SJSA1 (cell line): ENCODE measurements at regions not wholly inside any gene's neighbourhood (a gene's known extent, or its start where the extent isn't known, plus 50 kb on each side); places are given as distances from the start of the nearest gene placed in this dataset.
"Not testable (repeated sequence)": the region's sequence is repeated elsewhere in the genome, so short reads cannot be mapped to it uniquely, and the experiment has no call there.

Experiments used
- DNase-seq, 2 experiments: peaks; one replicate each; pipeline ENCODE4 v3.0.0-alpha.2; 2015 to 2020; ENCODE audit warnings: low spot score in 2 of 2, low read depth in 1 of 2
- H3K27ac ChIP-seq: fragments of 250-450 bp; sonication (Bioruptor Pico); 2 replicates; pipeline ENCODE4 v1.5.1; 2020; ENCODE audit warnings: mild to moderate bottlenecking, moderate library complexity
- H3K27me3 ChIP-seq: fragments of 250-450 bp; sonication (Bioruptor Pico); replicated peaks from 2 replicates; pipeline ENCODE4 v1.5.1; 2020; ENCODE audit warnings: mild to moderate bottlenecking, moderate library complexity
- H3K36me3 ChIP-seq: fragments of 250-450 bp; sonication (Bioruptor Pico); 2 replicates; pipeline ENCODE4 v1.5.1; 2020; ENCODE audit warnings: mild to moderate bottlenecking
- H3K4me1 ChIP-seq: fragments of 250-450 bp; sonication (Bioruptor Pico); replicated peaks from 2 replicates; pipeline ENCODE4 v1.6.1; 2021; ENCODE audit warnings: mild to moderate bottlenecking
- H3K4me3 ChIP-seq: fragments of 250-450 bp; sonication (Bioruptor Pico); 2 replicates; pipeline ENCODE4 v1.5.1; 2020; ENCODE audit warnings: mild to moderate bottlenecking
- H3K9me3 ChIP-seq: fragments of 250-450 bp; sonication (Bioruptor Pico); replicated peaks from 2 replicates; pipeline ENCODE4 v1.5.1; 2020; ENCODE audit warnings: mild to moderate bottlenecking

DNA sequence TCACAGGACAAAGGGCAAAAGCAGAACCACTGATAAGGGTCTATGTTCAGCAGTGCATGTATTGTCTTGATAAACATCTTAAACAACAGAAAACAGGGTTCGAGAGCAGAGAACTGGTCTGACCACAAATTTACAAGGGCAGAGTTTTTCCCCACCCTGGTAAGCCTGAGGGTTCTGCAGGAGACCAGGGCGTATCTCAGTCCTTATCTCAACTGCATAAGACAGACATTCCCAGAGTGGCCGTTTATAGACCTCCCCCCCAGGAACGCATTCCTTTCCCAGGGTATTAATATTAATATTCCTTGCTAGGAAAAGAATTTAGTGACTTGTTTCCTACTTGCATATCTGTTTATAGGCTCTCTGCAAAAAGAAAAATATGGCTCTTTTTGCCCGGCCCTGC, 274.1 kb downstream of the OSTF1 start:
- not testable (repeated sequence) for H3K9me3 ChIP-seq, H3K36me3 ChIP-seq, H3K27me3 ChIP-seq, H3K4me3 ChIP-seq, H3K27ac ChIP-seq, DNase-seq, H3K4me1 ChIP-seq

GRCh38 chr9:75365196-75365595, 276.9 kb downstream of the OSTF1 start:
- DNase-seq = no peak
- H3K9me3 ChIP-seq = no peaks in the 10 kb centered on the region
- no peak overlapping the region for H3K4me3 ChIP-seq
- H3K4me1 ChIP-seq = peaks cover 25% of the 10 kb centered on the region
- no peaks in the 10 kb centered on the region for H3K27me3 ChIP-seq
- H3K27ac ChIP-seq = no peak overlapping the region
- H3K36me3 ChIP-seq = no peaks in the 10 kb centered on the region

DNA sequence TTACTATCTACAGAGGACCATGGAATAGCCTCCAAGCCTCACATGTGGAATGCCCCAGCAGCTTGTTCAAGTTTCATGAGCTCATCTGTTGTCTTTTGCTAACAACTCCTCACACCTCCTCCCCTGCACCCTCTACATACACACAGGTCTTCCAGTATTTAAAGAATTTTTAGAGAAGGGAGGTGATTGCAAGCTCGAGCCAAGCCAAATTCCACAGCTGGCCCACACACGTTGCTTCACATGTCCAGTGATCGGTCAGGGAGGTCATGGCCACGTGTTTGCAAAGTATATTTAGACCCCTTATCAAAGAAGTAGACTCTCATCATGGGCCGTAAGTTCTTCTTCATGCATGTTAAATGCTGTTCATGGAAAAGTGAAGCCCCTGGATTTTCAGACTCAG, 281.7 kb downstream of the OSTF1 start:
- Histone ChIP-seq H3K27me3 (no peaks in the 10 kb centered on the region), H3K36me3 (no peaks in the 10 kb centered on the region), H3K4me3 (no peak overlapping the region), H3K4me1 (peaks cover 48% of the 10 kb centered on the region), H3K9me3 (no peaks in the 10 kb centered on the region), H3K27ac (peak overlapping the region; percentile 67)
- DNase-seq = peak; percentile 80 to 83

DNA sequence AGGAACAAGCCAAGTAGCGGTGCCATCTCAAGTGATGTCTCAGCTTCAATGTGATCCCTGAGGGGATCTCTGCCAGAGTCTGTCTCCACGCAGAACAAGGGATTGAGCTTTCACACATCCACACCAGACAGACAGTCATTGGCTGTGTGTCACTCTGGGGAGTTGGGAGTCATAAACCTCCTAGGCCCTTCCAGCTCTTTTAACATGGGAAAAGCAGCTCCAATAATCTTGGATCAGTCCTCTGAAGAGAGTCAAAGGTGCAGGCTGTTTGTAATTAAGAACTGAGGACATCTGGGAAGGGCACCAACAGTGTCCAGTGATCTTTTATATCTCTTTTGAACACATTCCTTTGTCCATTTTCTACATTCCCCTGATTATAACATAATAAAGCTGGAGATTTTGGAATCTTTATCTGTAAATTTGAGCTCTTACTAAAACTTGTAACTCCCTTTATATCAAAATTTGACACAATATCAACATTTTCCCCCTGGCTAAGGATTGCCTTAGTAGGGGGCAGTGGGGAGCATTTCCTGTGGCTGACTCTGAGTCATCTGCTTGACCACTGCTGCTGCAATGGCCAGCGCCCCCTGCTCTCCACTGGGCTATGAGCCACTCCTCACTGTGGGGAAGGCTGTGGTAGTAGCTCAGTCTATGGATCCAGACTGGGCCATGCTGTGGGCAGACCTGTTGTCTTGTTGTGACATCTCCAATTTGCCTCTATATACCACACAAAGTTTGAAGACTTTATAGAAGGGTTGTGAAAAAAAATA, 284.4 kb downstream of the OSTF1 start:
- Histone ChIP-seq H3K9me3 (no peaks in the 10 kb centered on the region), H3K27ac (peak overlapping the region; percentile 42), H3K4me3 (no peak overlapping the region), H3K36me3 (no peaks in the 10 kb centered on the region), H3K4me1 (peaks cover 54% of the 10 kb centered on the region), H3K27me3 (no peaks in the 10 kb centered on the region)
- DNase-seq = peak in 1 of 2 experiments; percentile 49

- no peak overlapping the region for H3K4me3 ChIP-seq
- H3K9me3 ChIP-seq = no peaks in the 10 kb centered on the region
- peaks cover 42% of the 10 kb centered on the region for H3K4me1 ChIP-seq
- H3K27me3 ChIP-seq = no peaks in the 10 kb centered on the region
- H3K36me3 ChIP-seq = no peaks in the 10 kb centered on the region
- H3K27ac ChIP-seq = no peak overlapping the region
- DNase-seq = no peak
Measured at GRCh38 chr9:75376680-75377254, 288.5 kb downstream of the OSTF1 start.

- peaks cover 42% of the 10 kb centered on the region for H3K4me1 ChIP-seq
- H3K27me3 ChIP-seq = no peaks in the 10 kb centered on the region
- DNase-seq = peak; percentile 81 to 87
- H3K36me3 ChIP-seq = no peaks in the 10 kb centered on the region
- no peak overlapping the region for H3K4me3 ChIP-seq
- H3K9me3 ChIP-seq = no peaks in the 10 kb centered on the region
- peak overlapping the region; percentile 42 for H3K27ac ChIP-seq
Measured at GRCh38 chr9:75378036-75378435, 289.7 kb downstream of the OSTF1 start.

DNA sequence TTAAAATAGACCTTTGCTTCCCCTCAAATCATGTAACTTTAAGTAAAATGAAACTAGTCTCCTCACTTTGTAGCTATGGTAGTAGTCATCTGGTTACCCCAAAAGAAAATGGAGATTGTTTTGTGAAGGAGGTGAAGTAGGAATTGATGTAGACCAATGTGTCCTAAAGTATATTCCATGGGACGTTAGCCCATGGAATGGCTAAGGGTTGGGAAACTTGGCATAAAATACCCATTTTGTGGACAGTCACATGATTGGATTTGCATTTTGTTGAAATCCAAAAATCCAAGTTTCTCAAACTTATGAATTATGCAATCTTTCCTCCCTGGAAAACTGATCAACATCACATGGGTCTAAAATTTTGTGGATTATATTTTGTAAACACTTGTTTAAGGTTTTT, 290.6 kb downstream of the OSTF1 start:
- DNase-seq = no peak
- H3K27ac ChIP-seq = peak overlapping the region; percentile 42
- H3K36me3 ChIP-seq = no peaks in the 10 kb centered on the region
- peaks cover 39% of the 10 kb centered on the region for H3K4me1 ChIP-seq
- no peak overlapping the region for H3K4me3 ChIP-seq
- H3K27me3 ChIP-seq = no peaks in the 10 kb centered on the region
- H3K9me3 ChIP-seq = no peaks in the 10 kb centered on the region; the same call in 1 of the 2 replicates

DNA sequence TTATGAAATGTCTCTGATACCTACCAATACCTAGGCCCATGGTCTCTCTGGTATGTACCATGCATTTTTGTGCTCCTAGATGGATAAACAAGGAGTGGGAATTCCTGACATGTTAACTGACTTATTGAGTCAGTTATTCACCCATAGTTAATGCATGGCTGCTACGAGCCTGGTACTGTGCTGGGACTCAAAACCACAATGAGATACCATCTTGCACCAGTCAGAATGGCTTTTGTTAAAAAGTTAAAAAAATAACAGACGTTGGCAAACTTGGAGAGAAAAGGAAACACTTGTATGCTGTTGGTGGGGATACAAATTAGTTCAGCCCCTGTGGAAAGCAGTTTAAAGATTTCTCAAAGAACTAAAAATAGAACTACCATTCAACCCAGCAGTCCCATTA, 293.8 kb downstream of the OSTF1 start:
- peak overlapping the region; percentile 43; the same call in 1 of the 2 replicates for H3K27ac ChIP-seq
- H3K9me3 ChIP-seq = peaks cover 9% of the 10 kb centered on the region; the same call in 1 of the 2 replicates
- peak in 1 of 2 experiments; percentile 48 for DNase-seq
- H3K36me3 ChIP-seq = no peaks in the 10 kb centered on the region
- no peak overlapping the region for H3K4me3 ChIP-seq
- no peaks in the 10 kb centered on the region for H3K27me3 ChIP-seq
- peaks cover 32% of the 10 kb centered on the region for H3K4me1 ChIP-seq

DNA sequence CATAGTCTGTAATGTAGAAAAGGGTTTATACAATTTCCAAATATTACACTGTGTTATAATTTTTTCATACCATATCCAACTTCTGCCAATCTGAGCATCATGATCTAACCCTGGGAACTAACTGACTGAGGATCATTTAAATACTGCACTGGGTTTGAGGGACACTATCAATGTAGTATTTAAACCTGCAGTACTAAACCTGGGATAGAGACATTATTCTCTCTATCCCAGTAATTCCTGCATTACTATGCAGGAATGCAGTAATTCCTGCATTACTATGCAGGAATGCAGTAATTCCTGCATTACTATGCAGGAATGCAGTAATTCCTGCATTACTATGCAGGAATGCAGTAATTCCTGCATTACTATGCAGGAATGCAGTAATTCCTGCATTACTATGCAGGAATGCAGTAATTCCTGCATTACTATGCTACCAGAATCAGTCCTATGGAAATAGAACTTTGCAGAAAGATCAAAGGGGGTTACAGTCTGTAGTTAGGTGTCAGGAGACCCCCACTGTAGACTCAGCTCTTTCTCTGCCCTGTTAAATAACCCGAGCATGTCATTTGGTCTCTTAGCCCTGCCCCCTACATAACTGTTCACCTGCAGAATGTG, 295.2 kb downstream of the OSTF1 start:
- not testable (repeated sequence) for H3K27ac ChIP-seq, DNase-seq, H3K9me3 ChIP-seq, H3K36me3 ChIP-seq, H3K4me3 ChIP-seq, H3K27me3 ChIP-seq
- H3K4me1 ChIP-seq = peaks cover 18% of the 10 kb centered on the region

DNA sequence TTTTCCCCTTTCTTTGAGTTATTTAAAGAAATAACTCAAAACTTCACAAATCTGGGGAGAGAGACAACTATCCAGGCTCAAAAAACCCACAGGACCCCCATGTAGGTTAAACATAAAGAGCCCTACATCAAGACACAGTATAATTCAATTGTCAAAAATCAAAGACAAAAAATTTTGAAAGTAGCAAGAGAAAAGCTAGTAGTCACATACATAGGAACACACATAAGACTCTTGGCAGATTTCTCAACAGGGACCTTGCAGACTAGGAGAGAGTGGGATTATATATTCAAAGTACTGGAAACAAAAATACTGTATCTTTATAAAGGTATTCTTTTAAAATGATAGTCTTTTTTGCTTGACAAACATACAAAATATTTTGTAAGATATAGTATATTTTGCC, 296.9 kb downstream of the OSTF1 start:
- H3K9me3 ChIP-seq = peaks cover 9% of the 10 kb centered on the region; the same call in 1 of the 2 replicates
- H3K4me3 ChIP-seq = no peak overlapping the region
- H3K4me1 ChIP-seq = peaks cover 13% of the 10 kb centered on the region
- H3K36me3 ChIP-seq = no peaks in the 10 kb centered on the region
- no peak overlapping the region for H3K27ac ChIP-seq
- DNase-seq = no peak
- H3K27me3 ChIP-seq = no peaks in the 10 kb centered on the region

GRCh38 chr9:75389101-75389500, 300.8 kb downstream of the OSTF1 start:
- Histone ChIP-seq H3K9me3 (peaks cover 9% of the 10 kb centered on the region; the same call in 1 of the 2 replicates), H3K36me3 (no peaks in the 10 kb centered on the region), H3K27me3 (no peaks in the 10 kb centered on the region), H3K27ac (no peak overlapping the region), H3K4me3 (no peak overlapping the region), H3K4me1 (no peaks in the 10 kb centered on the region)
- DNase-seq = no peak

DNA sequence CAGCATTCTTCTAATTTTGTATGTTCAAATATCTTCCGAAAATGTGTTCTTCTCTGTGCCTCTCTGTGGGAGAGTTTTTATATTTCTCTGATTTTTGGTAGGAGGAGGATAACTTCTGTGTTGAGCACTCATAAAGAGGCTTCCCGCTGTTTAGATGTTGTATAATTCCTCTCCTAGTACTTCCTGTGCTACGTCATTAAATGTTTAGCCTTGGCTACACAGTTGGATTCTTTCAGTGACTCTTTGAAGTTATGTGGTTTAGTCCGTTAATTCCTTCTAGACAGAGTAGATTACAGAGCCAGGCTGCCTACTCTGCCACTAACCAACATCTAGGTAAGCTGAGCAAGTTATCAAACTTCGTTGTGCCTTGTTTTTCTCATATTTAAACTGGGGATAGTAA, 302.6 kb downstream of the OSTF1 start:
- Histone ChIP-seq H3K4me1 (no peaks in the 10 kb centered on the region), H3K4me3 (no peak overlapping the region), H3K27ac (no peak overlapping the region), H3K9me3 (0 out of 2 replicates have a peak, but pooled peaks cover 2% of the 10 kb centered on the region), H3K36me3 (no peaks in the 10 kb centered on the region), H3K27me3 (no peaks in the 10 kb centered on the region)
- no peak for DNase-seq

- Histone ChIP-seq H3K4me3 (no peak overlapping the region), H3K4me1 (no peaks in the 10 kb centered on the region), H3K9me3 (no peaks in the 10 kb centered on the region), H3K36me3 (no peaks in the 10 kb centered on the region), H3K27ac (no peak overlapping the region), H3K27me3 (no peaks in the 10 kb centered on the region)
- no peak for DNase-seq
Measured at GRCh38 chr9:75391497-75391896, 303.2 kb downstream of the OSTF1 start.

GRCh38 chr9:75395336-75395735, 307.0 kb downstream of the OSTF1 start:
- no peak overlapping the region for H3K27ac ChIP-seq
- no peak overlapping the region for H3K4me3 ChIP-seq
- H3K36me3 ChIP-seq = no peaks in the 10 kb centered on the region
- DNase-seq = no peak
- no peaks in the 10 kb centered on the region for H3K27me3 ChIP-seq
- no peaks in the 10 kb centered on the region for H3K4me1 ChIP-seq
- no peaks in the 10 kb centered on the region for H3K9me3 ChIP-seq
